ENCODE measurements at regions not wholly inside any gene's neighbourhood (a gene's known extent, or its start where the extent isn't known, plus 50 kb on each side); places are given as distances from the start of the nearest gene placed in this dataset.

DNA sequence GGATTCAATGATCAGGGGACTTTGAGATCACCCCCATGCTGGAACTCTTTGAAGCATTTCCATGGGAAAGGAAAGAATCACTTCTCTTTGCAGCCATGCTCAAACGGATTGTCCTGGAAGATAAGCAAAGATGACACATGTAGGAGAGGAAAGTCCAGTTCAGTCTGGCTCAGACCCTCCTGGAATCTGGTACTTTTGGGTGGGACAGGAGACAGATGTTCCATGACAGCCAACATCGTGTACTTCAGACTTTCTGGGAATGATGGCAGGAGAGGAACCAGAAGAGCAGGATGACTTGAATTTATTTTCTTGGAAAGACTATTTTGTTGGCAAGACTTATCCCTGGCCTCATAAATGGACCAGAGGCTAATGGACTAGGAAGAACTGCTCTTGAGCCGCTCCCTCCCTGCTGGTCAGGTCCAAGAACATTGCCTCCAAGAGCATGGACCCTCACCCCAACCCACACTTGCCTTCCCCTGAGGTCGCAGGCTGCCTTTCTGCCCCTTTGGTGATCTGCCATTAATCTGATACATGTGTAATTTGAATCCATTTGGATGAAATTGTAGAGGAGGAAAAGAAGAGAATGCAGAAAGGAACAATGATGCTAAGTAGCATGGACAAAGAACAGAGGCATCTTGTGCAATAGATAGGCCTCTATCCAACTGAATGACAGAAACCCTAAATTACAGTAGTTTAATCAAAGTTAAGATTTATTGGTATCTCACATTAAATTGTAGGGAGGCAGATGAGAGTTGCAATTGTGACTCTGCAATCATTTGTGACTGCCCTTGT lies 201.0 kb downstream of the SNX19 start (continued):
- TF ChIP-seq, protein P1, sequence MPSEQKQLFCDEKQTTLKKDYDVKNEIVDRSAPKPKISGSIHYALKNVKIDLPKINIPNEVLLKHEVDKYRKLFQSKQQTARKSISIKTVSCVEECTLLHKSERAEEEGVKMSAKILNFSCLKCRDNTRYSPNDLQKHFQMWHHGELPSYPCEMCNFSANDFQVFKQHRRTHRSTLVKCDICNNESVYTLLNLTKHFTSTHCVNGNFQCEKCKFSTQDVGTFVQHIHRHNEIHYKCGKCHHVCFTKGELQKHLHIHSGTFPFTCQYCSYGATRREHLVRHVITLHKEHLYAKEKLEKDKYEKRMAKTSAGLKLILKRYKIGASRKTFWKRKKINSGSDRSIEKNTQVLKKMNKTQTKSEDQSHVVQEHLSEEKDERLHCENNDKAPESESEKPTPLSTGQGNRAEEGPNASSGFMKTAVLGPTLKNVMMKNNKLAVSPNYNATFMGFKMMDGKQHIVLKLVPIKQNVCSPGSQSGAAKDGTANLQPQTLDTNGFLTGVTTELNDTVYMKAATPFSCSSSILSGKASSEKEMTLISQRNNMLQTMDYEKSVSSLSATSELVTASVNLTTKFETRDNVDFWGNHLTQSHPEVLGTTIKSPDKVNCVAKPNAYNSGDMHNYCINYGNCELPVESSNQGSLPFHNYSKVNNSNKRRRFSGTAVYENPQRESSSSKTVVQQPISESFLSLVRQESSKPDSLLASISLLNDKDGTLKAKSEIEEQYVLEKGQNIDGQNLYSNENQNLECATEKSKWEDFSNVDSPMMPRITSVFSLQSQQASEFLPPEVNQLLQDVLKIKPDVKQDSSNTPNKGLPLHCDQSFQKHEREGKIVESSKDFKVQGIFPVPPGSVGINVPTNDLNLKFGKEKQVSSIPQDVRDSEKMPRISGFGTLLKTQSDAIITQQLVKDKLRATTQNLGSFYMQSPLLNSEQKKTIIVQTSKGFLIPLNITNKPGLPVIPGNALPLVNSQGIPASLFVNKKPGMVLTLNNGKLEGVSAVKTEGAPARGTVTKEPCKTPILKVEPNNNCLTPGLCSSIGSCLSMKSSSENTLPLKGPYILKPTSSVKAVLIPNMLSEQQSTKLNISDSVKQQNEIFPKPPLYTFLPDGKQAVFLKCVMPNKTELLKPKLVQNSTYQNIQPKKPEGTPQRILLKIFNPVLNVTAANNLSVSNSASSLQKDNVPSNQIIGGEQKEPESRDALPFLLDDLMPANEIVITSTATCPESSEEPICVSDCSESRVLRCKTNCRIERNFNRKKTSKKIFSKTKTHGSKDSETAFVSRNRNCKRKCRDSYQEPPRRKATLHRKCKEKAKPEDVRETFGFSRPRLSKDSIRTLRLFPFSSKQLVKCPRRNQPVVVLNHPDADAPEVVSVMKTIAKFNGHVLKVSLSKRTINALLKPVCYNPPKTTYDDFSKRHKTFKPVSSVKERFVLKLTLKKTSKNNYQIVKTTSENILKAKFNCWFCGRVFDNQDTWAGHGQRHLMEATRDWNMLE (tag by site-specific recombination; conservative IDR thresholded peaks at IDR 0.05; ENCODE audit: low read depth): no peak
- TF ChIP-seq, protein P2, sequence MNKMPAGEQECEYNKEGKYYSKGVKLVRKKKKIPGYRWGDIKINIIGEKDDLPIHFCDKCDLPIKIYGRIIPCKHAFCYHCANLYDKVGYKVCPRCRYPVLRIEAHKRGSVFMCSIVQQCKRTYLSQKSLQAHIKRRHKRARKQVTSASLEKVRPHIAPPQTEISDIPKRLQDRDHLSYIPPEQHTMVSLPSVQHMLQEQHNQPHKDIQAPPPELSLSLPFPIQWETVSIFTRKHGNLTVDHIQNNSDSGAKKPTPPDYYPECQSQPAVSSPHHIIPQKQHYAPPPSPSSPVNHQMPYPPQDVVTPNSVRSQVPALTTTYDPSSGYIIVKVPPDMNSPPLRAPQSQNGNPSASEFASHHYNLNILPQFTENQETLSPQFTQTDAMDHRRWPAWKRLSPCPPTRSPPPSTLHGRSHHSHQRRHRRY (tag by site-specific recombination; IDR thresholded peaks at IDR 0.05): no peak
- TF ChIP-seq ZNF394 (tag by site-specific recombination; IDR thresholded peaks at IDR 0.05; ENCODE audit: borderline replicate concordance): no peak
- TF ChIP-seq, protein P3, sequence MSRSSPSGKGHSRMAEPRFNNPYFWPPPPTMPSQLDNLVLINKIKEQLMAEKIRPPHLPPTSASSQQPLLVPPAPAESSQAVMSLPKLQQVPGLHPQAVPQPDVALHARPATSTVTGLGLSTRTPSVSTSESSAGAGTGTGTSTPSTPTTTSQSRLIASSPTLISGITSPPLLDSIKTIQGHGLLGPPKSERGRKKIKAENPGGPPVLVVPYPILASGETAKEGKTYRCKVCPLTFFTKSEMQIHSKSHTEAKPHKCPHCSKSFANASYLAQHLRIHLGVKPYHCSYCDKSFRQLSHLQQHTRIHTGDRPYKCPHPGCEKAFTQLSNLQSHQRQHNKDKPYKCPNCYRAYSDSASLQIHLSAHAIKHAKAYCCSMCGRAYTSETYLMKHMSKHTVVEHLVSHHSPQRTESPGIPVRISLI (tag by site-specific recombination; IDR thresholded peaks at IDR 0.05): no peak
- TF ChIP-seq MYNN (tag by site-specific recombination; IDR thresholded peaks at IDR 0.05; ENCODE audit: borderline replicate concordance): no peak
- no peak for TF ChIP-seq ZNF843 (tag by site-specific recombination; IDR thresholded peaks at IDR 0.05)
- TF ChIP-seq REPIN1 (tag by site-specific recombination; IDR thresholded peaks at IDR 0.05; ENCODE audit: low read depth): no peak
- no peak for TF ChIP-seq ZNF37A (tag by site-specific recombination; IDR thresholded peaks at IDR 0.05)

DNA sequence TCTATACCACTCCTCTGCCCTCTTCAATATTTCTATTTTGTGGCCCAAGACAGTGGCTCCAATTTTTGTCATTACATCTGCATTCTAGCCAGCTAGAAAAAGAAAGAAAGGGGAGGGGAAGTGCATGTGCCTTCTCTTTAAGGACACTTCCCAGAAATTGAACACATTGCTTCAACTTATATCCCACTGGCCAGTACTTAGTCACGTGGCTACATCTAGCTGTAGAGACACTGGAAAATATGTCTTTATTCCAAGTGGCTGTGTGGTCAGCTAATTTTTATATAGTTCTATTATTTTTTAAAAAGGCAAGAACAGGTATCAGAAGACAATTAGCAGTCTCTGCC lies 200.4 kb downstream of the SNX19 start:
- H3K9me3 ChIP-seq (ENCODE audit: control insufficient read depth, insufficient read depth, low read depth, low read length): no peaks in the 10 kb centered on the region
- CTCF ChIA-PET: no interaction called here
- no peak overlapping the region for H3K4me3 ChIP-seq (ENCODE audit: low read depth, low read length)
- no peak for TF ChIP-seq BCL11B (tag by site-specific recombination; IDR thresholded peaks at IDR 0.05; ENCODE audit: low read depth)
- TF ChIP-seq, protein P4, sequence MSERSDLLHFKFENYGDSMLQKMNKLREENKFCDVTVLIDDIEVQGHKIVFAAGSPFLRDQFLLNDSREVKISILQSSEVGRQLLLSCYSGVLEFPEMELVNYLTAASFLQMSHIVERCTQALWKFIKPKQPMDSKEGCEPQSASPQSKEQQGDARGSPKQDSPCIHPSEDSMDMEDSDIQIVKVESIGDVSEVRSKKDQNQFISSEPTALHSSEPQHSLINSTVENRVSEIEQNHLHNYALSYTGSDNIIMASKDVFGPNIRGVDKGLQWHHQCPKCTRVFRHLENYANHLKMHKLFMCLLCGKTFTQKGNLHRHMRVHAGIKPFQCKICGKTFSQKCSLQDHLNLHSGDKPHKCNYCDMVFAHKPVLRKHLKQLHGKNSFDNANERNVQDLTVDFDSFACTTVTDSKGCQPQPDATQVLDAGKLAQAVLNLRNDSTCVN (tag by site-specific recombination; optimal IDR thresholded peaks at IDR 0.05): no peak
- no peak overlapping the region for H3K27ac ChIP-seq (ENCODE audit: extremely low read depth, low read depth, low read length)
- H3K36me3 ChIP-seq (ENCODE audit: control insufficient read depth in 2 of 2, insufficient read depth in 1 of 2, low read length in 2 of 2): no peaks in the 10 kb centered on the region
- H3K4me1 ChIP-seq (ENCODE audit: control insufficient read depth, insufficient read depth, low read length): no peaks in the 10 kb centered on the region
- POLR2A ChIA-PET: no interaction called here

DNA sequence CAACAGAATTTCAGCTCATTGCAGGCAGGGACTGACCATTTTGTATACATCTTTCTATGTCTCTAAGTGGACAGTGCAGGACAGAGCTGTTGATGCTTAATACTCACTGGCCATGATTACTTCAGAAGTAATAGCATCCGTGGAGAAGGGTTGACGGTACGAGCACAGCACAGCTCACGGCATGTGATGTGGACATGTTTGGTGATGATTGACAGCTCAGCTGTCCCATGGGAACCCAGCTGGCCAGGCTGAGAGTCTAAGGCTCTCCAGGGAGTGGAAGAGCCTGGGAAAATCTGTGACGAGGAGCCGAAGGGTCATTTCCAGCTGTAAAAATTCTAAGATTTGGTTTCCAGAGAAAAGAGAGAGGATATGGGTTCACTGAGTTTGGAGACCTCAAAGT lies 198.2 kb downstream of the SNX19 start:
- Histone ChIP-seq H3K9me3 (ENCODE audit: control insufficient read depth, insufficient read depth, low read depth, low read length) (no peaks in the 10 kb centered on the region), H3K36me3 (ENCODE audit: control insufficient read depth in 2 of 2, insufficient read depth in 1 of 2, low read length in 2 of 2) (no peaks in the 10 kb centered on the region), H3K4me1 (ENCODE audit: control insufficient read depth, insufficient read depth, low read length) (no peaks in the 10 kb centered on the region), H3K4me3 (ENCODE audit: low read depth, low read length) (no peak overlapping the region), H3K27ac (ENCODE audit: extremely low read depth, low read depth, low read length) (no peak overlapping the region)
- POLR2A ChIA-PET: no interaction called here
- CTCF ChIA-PET: interaction anchor here (1.7 kb wide), 1 partner anchor 283 kb away, joined by 5 read pairs; no protein-coding TSS in a partner anchor
- TF ChIP-seq ZBTB1 (tag by site-specific recombination; IDR thresholded peaks at IDR 0.05): no peak
- no peak for TF ChIP-seq ZNF426 (tag by site-specific recombination; IDR thresholded peaks at IDR 0.05)
- TF ChIP-seq, protein P5, sequence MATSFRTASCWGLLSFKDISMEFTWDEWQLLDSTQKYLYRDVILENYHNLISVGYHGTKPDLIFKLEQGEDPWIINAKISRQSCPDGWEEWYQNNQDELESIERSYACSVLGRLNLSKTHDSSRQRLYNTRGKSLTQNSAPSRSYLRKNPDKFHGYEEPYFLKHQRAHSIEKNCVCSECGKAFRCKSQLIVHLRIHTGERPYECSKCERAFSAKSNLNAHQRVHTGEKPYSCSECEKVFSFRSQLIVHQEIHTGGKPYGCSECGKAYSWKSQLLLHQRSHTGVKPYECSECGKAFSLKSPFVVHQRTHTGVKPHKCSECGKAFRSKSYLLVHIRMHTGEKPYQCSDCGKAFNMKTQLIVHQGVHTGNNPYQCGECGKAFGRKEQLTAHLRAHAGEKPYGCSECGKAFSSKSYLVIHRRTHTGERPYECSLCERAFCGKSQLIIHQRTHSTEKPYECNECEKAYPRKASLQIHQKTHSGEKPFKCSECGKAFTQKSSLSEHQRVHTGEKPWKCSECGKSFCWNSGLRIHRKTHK (tag by site-specific recombination; IDR thresholded peaks at IDR 0.05): no peak
- TF ChIP-seq ZBTB48 (tag by site-specific recombination; IDR thresholded peaks at IDR 0.05): no peak
- TF ChIP-seq ZNF266 (tag by site-specific recombination; IDR thresholded peaks at IDR 0.05; ENCODE audit: low read depth): no peak
- TF ChIP-seq, protein P6, sequence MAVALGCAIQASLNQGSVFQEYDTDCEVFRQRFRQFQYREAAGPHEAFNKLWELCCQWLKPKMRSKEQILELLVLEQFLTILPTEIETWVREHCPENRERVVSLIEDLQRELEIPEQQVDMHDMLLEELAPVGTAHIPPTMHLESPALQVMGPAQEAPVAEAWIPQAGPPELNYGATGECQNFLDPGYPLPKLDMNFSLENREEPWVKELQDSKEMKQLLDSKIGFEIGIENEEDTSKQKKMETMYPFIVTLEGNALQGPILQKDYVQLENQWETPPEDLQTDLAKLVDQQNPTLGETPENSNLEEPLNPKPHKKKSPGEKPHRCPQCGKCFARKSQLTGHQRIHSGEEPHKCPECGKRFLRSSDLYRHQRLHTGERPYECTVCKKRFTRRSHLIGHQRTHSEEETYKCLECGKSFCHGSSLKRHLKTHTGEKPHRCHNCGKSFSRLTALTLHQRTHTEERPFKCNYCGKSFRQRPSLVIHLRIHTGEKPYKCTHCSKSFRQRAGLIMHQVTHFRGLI (tag by site-specific recombination; IDR thresholded peaks at IDR 0.05): no peak
- TF ChIP-seq ZNF184 (tag by site-specific recombination; IDR thresholded peaks at IDR 0.05): no peak
- TF ChIP-seq, protein P7, sequence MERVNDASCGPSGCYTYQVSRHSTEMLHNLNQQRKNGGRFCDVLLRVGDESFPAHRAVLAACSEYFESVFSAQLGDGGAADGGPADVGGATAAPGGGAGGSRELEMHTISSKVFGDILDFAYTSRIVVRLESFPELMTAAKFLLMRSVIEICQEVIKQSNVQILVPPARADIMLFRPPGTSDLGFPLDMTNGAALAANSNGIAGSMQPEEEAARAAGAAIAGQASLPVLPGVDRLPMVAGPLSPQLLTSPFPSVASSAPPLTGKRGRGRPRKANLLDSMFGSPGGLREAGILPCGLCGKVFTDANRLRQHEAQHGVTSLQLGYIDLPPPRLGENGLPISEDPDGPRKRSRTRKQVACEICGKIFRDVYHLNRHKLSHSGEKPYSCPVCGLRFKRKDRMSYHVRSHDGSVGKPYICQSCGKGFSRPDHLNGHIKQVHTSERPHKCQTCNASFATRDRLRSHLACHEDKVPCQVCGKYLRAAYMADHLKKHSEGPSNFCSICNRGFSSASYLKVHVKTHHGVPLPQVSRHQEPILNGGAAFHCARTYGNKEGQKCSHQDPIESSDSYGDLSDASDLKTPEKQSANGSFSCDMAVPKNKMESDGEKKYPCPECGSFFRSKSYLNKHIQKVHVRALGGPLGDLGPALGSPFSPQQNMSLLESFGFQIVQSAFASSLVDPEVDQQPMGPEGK (tag by site-specific recombination; IDR thresholded peaks at IDR 0.05): no peak
- no peak for TF ChIP-seq REPIN1 (tag by site-specific recombination; IDR thresholded peaks at IDR 0.05; ENCODE audit: low read depth)
